Left kidney (tissue), 1 donor: ENCODE measurements at regions not wholly inside any gene's neighbourhood (a gene's known extent, or its start where the extent isn't known, plus 50 kb on each side); places are given as distances from the start of the nearest gene placed in this dataset.

Experiments used
- DNase-seq: peaks from one replicate; pipeline ENCODE4 v3.0.0-alpha.2; 2013

DNA sequence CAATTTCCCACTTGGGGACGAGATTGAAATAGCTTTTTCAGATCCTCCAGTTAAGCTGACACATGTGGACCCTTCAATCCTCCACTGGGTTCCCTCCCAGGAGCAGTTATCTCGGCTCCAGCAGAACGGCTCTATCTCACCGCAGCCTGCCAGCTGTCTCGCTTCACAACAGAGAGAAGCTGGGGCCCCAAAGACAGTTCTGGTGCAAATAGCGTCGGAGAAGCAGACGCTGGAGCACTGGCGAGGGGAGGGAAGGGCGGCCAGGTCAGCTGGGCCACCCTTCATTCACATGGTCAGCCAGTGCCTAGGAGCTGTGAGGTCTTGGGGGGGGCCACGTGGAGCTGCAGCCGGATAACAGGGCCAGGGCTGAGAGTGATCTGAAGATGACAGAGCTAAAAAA lies 141.3 kb upstream of the SDK2 start:
- DNase-seq, result no peak

DNA sequence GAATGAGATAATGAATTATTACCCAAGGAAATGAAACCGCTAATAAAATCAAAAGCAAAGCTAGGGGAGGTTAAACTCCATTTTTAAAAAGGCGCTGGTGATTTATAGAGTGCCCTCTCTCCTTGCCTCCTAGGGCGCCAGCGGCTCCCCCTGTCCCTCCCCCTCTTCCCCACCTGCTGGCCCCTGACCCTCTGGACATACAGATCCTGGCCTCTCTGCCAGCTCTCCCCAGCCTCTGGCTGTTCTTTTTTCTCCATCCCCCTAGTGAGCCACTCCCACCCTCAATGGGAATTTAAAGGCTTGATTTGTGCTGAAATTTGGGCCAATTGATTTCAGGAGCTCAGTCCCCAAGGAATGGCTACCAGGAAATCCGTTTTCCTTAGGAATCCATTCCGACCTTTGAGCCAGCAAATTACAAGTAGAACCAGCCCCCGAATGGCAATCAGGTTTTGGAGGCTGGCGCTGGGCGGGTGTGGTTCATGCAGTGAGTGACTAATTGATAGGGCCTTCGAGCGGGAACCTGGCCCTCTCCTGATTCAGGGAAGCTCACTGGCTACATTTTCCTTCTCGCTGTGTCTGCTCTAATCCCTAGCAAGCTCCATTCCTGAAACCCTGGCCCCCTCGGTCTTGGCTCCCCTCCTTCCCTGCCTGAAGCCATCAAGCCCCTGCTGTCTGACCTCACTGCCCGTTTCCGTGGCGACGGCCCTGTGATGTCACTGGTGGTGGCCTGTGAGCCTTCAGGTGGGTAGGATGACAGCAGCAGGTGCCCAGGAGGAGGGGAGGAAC lies 141.9 kb upstream of the SDK2 start:
- no peak for DNase-seq

DNA sequence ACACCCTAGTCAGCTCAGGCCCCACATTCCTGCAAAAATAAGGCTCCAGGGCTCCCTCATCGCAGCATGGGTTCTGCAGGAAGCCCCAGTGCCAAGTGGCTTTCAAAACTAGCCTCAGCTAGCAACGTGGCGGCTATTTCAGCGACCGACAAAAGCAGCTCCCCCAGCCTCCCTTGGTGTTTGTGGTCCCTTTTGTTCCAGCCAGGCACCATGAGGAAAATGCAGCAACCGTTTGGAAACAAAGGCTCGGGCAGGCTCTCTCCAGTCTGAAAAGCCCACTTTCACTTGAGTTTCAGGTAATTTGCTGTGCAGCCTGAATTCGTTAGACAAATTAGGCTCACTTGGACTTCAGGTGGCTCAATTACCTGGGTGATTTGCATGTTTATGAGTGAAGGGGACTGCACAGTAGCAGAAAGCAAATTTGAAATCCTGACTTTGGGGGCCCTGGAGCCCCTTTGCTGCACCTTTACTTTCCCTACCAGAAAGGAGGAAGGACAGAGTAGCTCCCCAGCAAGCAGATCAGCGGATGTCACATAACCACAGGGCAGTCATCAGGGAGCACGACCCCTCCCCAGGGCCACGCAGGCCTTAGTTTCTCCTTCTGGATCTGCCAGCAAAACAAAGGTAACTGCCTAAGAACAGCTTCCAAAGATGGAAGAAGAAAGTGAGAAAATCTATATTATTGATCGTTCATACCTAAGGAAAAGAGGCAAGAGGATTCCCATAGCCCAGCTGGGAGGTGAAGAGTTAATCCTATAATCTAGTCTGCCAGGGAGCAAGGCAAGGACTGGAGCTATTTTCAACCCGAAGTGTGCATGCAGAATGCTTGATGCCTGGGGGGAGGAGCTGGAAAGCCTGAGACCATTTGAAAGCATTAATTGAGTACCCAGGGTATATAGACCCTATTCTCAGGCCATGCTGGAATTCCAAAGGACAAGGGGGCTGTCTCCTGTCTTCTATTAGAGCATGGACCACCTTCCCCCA lies 143.1 kb upstream of the SDK2 start:
- no peak for DNase-seq

DNA sequence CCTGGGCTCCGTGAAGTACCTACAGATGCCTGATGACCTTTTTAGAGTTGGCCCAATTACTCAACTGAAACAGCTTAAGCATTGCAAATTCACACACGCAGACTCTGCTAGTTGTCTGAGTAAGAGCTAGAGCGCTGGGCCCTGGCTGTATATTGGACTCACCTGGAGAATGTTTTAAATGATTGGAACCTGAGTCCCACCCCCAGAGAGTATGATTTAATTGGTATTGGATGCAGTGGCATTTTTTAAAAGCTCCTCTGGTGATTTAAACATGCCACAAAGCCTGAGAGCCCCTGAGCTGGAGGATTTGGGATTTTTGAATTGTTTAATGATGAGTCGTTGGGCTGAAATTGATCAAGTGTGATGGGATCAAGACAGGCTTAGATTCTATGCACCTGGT lies 143.9 kb upstream of the SDK2 start:
- DNase-seq, result no peak

DNA sequence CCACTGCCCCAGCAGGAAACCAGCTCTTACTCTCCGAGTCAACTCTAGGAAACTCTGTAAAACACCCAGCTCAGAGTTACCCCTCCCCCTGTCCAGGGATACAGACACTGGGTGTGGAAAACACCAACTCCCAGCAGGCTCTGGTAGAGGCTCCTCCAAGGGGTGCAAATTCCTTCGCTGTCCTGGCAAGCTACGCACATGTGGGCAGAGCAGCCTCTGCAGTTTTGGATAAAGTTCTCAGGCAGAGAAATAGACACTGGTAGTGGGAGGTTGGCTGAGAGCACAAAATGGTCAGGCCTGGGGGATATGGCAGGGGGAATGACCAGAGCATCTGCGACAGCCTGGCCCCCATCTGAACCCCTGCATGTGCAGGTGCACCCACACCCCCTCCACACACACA lies 146.9 kb upstream of the SDK2 start:
- DNase-seq, result no peak

DNA sequence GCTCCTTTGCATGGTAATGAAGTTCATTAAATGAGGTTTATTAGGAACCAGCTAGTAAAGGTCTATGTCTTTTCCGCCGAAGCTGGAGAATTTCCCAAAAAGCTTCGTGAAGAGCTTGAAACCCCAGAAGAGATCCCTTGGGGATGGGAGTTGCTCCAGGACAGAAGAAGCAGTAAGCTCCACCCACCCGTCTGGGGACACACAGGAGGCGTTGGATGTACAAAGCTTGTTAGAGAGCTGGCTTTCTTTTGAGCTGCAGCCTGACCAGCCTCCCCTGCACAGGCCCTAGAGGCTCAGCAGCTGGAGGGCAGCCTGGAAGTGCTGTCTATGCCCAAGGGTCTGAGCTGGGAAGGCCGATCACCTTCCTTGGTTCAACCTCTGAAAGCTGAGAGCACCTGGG lies 147.4 kb upstream of the SDK2 start:
- DNase-seq, result no peak

DNA sequence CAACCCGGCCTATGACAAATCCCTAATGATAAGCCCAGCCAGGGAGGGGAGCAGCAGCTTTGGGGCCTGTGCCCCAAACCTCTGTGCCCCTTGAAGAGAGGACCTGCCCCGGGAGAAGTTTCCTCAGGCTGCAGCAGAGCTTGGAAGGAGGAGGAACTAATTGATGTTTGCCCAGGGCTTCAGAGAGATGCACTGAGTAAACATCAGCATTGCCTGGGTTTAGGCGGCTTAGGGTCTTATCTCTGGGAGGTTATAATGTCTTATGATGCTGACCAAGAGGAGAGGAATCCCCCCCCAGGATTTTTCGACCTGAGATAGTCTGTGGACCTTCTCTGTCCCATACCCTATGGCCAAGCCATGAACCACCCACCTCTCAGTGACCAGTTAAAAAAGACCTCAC lies 148.7 kb upstream of the SDK2 start:
- no peak for DNase-seq

DNA sequence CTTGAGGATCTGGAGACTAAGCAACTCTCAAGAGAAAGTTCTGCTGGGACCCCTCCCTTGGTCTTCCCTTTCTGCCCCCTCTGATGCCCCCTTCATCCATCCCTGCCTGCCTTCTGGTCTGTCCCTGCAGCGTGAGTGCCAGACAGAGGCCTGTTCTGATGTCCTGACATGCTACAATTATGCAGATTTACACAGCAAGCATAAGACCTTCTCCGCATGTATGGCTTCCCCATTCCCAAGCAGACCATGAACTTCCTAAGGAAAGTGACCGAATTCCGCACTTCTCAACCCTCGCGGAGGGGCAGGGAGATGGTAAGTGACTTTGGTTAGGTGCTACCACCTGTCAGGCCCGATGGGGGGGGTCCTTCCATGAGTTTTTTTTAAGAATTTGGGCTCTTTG lies 150.1 kb upstream of the SDK2 start:
- DNase-seq, result no peak

DNA sequence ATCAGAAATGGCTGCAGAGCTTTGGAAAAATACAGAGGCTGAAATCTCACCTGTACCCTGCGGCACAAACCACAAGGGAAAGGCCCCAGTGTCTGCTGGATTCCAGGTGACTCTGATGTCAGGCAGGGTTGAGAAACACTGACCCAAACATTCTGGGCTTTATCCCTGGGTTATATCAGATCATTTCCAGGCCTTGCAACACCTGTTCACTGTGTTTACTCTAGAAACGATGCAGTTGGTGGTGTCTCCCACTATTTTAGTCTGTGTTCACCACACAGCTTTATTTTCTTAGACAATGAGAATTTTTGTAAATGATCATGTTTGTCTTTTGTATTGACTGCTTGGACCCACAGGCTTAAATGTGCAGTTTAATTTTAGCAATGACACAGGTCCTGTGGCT lies 151.5 kb upstream of the SDK2 start:
- DNase-seq, result no peak

DNA sequence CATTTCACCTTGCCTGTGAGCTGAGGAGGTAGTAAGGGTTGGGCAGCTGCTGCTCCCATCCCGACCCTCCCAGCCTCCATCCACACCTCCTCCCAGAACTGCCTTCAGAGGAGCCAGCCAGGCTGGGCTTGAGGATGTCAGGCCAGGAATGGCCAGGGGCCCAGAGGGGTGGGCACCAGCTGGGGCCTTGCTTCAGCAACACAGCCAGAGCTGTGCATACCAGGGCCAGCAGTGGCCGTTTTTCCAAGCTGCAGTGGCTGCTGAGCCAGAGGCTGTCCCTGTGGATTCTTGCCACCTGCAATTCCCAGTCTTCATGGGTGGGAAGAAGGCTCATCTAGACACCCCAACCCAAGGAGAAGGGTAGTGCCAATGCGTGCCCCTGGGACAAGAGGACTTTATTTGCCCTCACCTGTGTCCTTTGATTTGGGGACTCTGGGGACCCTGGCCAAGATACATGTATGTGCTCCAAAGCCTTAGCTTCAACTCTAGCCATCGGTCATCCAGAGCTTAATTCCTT lies 153.4 kb upstream of the SDK2 start:
- no peak for DNase-seq

DNA sequence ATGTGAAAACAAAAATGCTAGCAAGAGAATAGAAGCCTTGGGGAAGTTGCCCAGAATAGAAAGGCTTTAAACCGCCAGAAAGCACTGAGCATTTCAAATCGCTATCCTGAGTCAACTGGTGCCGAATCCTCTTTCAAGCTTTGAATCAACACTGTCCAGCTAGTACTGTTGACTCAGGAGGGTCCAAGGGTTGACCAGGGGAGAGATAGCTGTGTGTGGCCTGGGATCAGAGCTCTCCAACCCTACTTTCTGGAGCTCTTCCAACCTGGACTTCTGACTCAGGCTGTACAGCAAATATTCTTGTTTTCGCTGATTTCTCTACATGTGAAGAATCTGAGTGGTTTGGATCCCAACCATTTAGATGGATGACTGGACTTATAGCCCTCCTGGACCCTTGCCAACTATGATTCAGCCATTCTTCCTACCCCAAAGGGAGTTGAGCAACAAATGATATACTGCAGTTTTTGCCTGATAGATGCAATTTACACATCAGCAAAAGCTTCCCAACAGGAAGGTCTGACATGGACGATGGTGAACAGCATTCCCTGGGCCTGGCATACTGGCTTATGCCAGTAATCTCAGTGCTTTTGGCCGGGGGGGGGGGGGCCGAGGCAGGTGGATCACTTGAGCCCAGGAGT lies 154.0 kb upstream of the SDK2 start:
- no peak for DNase-seq

DNA sequence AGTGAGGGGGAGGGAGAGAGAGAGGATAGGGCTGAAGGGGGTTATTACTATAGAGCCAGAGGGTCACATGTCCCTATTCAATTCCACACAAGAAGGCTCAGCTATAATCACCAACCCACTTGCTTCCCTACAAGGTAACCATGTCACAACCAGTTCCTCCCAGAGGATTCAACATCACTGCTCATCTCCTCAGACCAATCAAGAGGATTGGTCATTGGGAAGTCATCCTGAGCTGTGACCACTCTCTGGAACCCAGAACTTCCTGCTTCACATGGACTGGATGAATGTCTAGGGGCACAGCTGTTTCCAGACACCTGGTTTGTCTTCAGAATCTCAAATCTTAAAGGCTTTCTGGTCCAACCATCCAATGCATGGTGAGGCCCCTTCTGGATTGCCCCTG lies 154.9 kb upstream of the SDK2 start:
- DNase-seq, result no peak

DNA sequence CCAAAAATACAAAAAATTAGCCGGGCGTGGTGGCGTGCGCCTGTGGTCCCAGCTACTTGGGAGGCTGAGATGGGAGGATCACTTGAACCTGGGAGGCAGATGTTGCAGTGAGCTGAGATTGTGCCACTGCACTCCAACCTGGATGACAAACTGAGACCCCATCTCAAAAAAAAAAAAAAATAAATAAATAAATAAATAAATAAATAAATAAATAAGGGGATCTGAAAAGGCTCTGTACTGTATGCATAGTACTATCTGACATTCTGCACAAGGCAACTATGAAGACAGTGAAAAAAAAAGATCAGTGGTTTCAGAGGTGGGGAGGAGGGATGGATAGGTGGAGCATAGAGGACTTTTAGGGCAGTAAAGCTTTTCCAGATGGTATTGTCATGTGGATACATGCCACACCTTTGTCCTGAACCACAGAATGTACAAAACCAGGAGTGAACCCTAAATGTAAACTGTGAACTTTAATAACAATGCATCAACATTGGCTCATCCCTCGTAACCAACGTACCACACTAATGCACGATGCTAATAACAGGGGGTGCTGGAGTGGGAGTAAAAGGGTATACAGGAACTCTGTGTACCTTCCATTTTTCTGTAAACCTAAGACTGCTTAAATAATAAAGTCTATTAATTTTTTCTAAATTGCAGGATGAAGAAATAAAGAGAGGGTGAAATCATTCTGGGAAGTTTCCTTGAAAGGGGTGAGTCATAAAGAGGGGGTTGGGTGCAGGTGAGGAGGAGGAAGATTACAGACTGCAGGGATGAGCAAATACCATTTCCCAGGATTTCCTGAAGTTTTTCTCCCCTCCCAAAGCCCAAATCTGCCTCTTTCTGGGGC lies 155.8 kb upstream of the SDK2 start:
- no peak for DNase-seq

DNA sequence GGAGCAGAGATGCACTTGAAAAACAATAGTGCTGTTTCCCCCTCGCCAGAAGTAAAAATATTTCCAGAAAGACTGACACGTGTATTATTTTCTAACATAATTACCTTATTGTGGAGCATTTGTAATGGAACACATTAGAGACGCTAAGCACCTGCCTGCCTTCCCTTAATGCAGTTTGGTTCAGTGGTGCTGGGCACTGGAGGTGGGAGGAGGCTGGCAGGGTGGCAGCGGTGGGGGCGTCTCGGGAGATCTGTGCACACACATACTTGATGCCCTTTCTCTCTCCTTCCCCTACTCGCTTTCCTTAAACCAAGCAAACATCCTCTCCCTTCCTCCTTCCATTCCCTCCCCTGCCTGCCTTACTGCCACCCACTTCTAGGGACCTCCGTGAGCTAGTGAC lies 156.6 kb upstream of the SDK2 start:
- no peak for DNase-seq

DNA sequence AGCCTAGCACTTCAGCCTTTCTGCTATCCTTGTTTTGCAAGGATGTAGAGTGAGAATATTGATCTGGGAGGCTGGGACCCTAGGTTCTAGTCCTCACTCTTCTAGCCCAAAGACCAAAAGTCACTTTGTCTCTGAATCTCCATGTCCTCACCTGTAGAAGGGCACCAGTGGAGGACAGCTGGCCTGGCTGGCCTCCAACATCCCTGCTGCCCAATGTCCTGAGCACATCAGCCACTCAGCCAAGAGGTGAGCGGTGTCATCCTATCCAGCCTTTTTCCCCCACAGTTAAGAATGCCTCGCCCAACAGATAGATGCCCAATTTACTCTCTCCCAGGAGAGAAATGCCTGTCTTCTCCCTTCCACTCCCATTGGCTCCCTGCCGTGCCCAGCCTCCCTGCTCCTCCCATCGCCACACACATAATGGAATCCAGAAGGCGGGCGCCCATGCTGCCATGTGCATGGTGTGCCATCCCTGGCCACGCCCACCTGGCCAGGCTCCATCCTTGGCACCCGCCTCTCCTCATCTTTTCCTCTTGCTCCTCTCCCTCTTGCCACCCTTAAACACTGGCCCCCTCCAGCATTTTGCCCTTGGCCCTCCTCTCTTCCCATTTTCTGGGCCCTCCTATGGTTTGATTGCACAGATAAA lies 157.3 kb upstream of the SDK2 start:
- DNase-seq, result no peak

DNA sequence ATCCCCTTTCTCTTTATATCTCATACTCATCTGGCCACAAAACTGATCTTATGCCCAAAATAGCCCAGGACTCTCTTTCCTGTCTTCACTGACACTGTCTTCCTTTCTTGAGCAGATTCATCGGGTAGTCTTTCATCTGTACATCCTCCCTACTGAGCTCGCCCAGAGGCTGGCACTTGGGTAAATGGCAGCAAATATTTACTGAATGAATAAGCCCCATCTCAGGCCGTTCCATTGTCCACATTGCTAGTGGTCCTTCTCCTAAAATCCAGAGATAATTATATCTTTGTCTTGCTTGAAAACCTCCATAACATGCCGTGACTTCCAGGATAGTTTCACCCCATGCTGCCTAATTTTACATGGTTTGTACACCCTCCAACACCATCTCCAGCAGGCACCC lies 158.1 kb upstream of the SDK2 start:
- no peak for DNase-seq

DNA sequence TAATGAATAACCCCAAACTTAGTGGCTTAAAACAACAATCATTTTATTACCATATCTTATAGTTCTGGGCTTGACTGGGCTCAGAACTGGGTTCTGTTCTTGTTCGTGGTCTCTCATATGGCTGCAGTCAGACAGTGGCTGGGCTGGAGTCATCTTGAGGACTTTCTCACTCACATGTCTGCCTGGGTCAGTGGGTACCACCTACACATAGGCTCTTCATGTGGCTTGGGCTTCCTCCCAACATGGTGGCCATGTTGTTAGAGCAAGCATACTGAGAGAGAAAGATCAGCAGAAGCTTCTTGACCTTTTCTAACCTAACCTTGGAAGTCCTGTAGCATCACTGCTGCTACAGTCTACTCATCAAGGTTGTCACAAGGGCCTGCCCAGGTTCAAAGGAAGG lies 158.6 kb upstream of the SDK2 start:
- DNase-seq, result no peak

DNA sequence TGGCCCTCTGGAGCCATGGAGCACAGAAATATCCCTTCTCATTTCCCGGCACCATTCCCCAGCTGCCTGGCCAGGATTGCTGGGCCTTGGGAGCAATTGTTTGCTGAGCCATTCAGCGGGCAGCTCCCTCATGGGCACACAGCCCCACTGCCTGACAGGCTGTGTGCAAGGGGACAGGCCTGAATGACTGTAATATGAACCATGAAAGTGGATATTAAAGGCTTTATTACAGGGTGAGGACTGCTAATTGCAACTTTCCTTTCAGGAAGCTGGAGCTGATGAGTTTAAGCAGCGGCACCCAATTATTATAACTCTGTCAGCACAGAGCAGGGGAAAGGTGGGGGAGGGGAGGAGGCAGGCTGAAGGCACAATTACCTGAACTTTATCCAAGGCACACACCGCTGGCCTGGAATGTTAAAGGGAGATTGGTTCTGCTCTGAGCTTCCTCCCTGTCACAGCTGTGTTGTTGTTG lies 159.8 kb upstream of the SDK2 start:
- DNase-seq, result no peak

DNA sequence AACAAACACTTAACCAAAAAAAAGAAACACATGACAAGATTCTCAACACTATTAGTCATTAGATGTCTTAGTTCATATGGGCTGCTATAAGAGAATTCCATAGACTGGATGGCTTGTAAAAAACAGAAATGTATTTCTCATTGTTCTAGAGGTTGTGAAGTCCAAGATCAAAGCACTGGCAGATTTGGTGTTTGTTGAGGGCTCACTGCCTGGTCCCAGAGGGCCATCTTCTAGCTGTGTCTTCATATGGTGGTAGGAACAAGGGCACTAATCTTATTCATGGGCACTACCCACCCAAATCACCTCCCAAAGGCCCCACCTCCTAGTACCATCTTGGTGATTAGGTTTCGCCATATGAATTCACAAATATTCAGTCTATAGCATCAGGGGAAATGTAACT lies 162.5 kb upstream of the SDK2 start:
- no peak for DNase-seq

DNA sequence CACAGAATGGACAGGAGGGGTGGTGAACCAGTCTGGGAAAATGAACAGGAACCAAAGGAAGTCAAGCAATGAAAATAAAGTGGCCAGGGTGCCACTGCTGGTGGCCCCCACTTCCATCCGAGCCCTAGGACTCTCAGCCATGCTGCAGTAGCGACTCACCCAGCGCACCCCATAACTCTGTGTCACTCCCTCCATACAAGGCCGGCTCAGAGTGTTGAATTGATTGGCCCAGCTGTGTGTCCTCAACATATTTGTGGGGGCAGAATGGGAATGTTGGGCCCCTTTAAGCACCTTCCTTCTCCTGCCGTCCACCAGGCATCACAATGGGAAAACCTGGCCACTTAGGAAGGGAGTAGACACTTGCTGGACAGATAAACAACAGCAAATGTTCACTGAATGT lies 169.0 kb upstream of the SDK2 start:
- no peak for DNase-seq

DNA sequence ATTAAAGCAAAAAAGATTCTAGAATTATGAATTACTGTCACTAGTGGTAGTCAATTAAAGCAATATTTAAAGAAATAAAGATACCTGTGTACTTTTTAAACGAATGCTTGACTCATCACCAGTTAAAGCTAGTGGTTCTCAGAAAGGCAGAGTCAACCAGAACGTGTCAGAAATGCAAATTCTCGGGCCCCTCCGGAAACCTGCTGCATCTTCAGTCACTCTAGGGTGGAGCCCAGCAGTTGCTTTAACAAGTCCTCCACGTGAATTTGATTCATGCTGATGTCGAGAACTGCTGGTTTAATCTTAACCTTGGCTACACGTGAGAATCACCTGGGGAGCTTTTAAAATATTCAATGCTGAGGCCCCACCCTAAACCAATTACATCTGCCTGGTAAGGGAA lies 169.8 kb upstream of the SDK2 start:
- DNase-seq, result no peak
